OCI-LY3 (cell line): ENCODE measurements at regions not wholly inside any gene's neighbourhood (a gene's known extent, or its start where the extent isn't known, plus 50 kb on each side); places are given as distances from the start of the nearest gene placed in this dataset.
"Not testable (repeated sequence)": the region's sequence is repeated elsewhere in the genome, so short reads cannot be mapped to it uniquely, and the experiment has no call there.

Experiments
- H2AFZ ChIP-seq: fragments of 200-600, 300-600 bp; shearing (Covaris generic); 2 replicates; pipeline ENCODE4 v1.6.0; 2014; ENCODE audit warnings: antibody characterized with exemption, low read depth, low read length
- H3K27ac ChIP-seq: fragments of 200-600, 300-600 bp; sonication (generic); 2 replicates; pipeline ENCODE4 v1.5.1; 2014; ENCODE audit warnings: mild to moderate bottlenecking, low read length, moderate library complexity, mixed read lengths
- H3K27me3 ChIP-seq: fragments of 200-600, 300-600 bp; sonication (generic); 2 replicates; pipeline ENCODE4 v1.6.1; 2014; ENCODE audit warnings: low read depth, low read length, mixed read lengths
- H3K36me3 ChIP-seq: fragments of 200-600, 300-600 bp; sonication (generic); replicated peaks from 2 replicates; pipeline ENCODE3; 2014; ENCODE audit warnings: low read depth, low read length, mixed read lengths
- H3K4me1 ChIP-seq: fragments of 300-600, 200-600 bp; sonication (generic); 2 replicates; pipeline ENCODE4 v1.6.1; 2014; ENCODE audit warnings: low read length, mixed read lengths
- H3K4me2 ChIP-seq: fragments of 200-600, 300-600 bp; sonication (generic); 2 replicates; pipeline ENCODE4 v1.6.1; 2014; ENCODE audit warnings: low read length, mixed read lengths
- H3K4me3 ChIP-seq: fragments of 300-600, 200-600 bp; sonication (generic); 2 replicates; pipeline ENCODE4 v1.5.1; 2014; ENCODE audit warnings: antibody characterized with exemption, mild to moderate bottlenecking, low read length, moderate library complexity
- H3K79me2 ChIP-seq: fragments of 300-600, 200-600 bp; shearing (Covaris generic); 2 replicates; pipeline ENCODE4 v1.6.1; 2014; ENCODE audit warnings: mild to moderate bottlenecking, low read length, mixed read lengths
- H3K9ac ChIP-seq: fragments of 300-600, 200-600 bp; shearing (Covaris generic); 2 replicates; pipeline ENCODE4 v1.6.0; 2014; ENCODE audit warnings: mild to moderate bottlenecking, low read length, moderate library complexity
- H3K9me3 ChIP-seq: fragments of 200-600, 300-600 bp; shearing (Covaris generic); 2 replicates; pipeline ENCODE4 v1.6.1; 2014; ENCODE audit warnings: low read length, mixed read lengths; ENCODE audit not compliant: insufficient read depth
- H4K20me1 ChIP-seq: fragments of 200-600, 300-600 bp; sonication (generic); 2 replicates; pipeline ENCODE4 v1.6.1; 2016; ENCODE audit warnings: low read length, mixed read lengths; ENCODE audit not compliant: insufficient read depth
- EZH2phosphoT487 ChIP-seq: fragments of 200-600 bp; shearing (Covaris generic); IDR thresholded peaks from 2 replicates; pipeline ENCODE4 v1.6.1; 2018; ENCODE audit warnings: antibody characterized with exemption, mixed run types, low read depth
- TF ChIP-seq, protein P1 (sequence below): fragments of 200-600, 300-600 bp; sonication (generic); IDR thresholded peaks from 2 replicates; pipeline ENCODE4 v1.5.1; 2014; ENCODE audit warnings: antibody characterized with exemption, low read length, low read depth

DNA sequence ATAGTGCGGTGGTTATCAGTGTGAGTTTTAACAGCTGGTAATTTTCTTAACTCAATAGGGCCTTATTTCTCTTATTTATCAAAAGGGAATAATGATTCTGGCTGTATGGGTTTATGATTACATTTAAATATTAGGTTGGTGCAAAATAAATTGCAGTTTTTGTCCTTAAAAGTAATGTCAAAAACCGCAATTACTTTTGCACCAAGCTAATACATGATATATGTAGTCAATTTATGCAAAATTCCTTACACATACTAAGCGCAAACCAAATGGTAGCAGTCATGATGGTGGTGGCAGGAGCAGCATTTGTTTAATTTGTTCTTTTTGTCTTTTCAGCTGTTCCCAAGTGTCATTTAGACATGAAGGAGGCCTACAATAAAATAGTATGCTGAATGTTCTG lies 1777.1 kb downstream of the OLFM4 start:
- Histone ChIP-seq H3K27ac (no peak overlapping the region), H3K27me3 (no peaks in the 10 kb centered on the region), H3K9ac (no peak overlapping the region), H3K4me1 (no peaks in the 10 kb centered on the region), H3K4me3 (no peak overlapping the region), H3K4me2 (no peak overlapping the region), H4K20me1 (no peaks in the 10 kb centered on the region), H3K79me2 (no peaks in the 10 kb centered on the region), H2AFZ (no peak overlapping the region), H3K9me3 (no peaks in the 10 kb centered on the region), H3K36me3 (no peaks in the 10 kb centered on the region)
- TF ChIP-seq, protein P1, sequence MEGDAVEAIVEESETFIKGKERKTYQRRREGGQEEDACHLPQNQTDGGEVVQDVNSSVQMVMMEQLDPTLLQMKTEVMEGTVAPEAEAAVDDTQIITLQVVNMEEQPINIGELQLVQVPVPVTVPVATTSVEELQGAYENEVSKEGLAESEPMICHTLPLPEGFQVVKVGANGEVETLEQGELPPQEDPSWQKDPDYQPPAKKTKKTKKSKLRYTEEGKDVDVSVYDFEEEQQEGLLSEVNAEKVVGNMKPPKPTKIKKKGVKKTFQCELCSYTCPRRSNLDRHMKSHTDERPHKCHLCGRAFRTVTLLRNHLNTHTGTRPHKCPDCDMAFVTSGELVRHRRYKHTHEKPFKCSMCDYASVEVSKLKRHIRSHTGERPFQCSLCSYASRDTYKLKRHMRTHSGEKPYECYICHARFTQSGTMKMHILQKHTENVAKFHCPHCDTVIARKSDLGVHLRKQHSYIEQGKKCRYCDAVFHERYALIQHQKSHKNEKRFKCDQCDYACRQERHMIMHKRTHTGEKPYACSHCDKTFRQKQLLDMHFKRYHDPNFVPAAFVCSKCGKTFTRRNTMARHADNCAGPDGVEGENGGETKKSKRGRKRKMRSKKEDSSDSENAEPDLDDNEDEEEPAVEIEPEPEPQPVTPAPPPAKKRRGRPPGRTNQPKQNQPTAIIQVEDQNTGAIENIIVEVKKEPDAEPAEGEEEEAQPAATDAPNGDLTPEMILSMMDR, result no peak
- TF ChIP-seq EZH2phosphoT487, result no peak

DNA sequence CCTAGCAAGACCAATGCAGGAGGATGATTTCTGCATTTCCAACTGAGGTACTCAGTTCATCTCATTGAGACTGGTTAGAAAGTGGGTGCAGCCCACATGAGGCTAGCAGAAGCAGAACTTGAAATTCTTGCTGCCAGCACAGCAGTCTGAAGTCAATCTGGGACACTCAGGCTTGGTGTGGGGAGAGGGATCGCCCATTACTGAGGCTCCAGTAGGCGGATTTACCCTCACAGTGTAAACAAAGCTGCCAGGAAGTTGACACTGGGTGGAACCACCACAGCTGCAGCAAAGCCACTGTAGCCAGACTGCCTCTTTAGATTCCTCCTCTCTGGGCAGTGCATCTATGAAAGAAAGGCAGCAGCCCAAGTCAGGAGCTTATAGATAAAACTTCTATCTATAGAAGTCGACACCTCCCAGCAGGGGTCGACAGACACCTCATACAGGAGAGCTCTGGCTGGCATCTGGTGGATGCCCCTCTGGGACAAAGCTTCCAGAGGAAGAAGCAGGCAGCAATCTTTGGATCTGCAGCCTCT lies 1793.4 kb downstream of the OLFM4 start:
- not testable (repeated sequence) for H4K20me1 ChIP-seq, H3K9me3 ChIP-seq, H3K4me2 ChIP-seq, H3K36me3 ChIP-seq, H3K27ac ChIP-seq, H3K4me3 ChIP-seq, H3K4me1 ChIP-seq, H2AFZ ChIP-seq, H3K79me2 ChIP-seq, H3K9ac ChIP-seq, H3K27me3 ChIP-seq
- TF ChIP-seq, protein P1, result 0 out of 2 replicates have a peak, but pooled peaks have one; percentile 6

DNA sequence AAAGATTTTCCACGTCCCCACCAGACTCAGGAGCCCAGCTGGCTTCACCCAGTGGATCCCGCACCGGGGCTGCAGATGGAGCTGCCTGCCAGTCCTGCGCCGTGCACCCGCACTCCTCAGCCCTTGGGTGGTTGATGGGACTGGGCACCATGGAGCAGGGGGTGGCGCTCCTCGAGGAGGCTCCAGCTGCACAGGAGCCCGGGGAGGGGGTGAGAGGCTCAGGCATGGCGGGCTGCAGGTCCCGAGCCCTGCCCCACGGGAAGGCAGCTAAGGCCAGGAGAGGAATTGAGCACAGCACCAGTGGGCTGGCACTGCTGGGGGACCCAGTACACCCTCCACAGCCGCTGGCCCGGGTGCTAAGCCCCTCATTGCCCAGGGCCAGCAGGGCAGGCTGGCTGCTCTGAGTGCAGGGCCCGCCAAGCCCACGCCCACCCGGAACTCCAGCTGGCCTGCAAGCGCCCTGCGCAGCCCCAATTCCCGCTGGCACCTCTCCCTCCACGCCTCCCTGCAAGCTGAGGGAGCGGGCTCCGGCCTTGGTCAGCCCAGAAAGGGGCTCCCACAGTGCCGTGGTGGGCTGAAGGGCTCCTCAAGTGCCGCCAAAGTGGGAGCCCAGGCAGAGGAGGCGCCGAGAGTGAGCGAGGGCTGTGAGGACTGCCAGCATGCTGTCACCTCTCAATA lies 1800.9 kb downstream of the OLFM4 start:
- not testable (repeated sequence) for H3K4me1 ChIP-seq, H3K79me2 ChIP-seq, H3K27ac ChIP-seq, H4K20me1 ChIP-seq, H3K36me3 ChIP-seq, H3K9ac ChIP-seq, H2AFZ ChIP-seq, H3K9me3 ChIP-seq, H3K4me2 ChIP-seq, H3K27me3 ChIP-seq, H3K4me3 ChIP-seq

DNA sequence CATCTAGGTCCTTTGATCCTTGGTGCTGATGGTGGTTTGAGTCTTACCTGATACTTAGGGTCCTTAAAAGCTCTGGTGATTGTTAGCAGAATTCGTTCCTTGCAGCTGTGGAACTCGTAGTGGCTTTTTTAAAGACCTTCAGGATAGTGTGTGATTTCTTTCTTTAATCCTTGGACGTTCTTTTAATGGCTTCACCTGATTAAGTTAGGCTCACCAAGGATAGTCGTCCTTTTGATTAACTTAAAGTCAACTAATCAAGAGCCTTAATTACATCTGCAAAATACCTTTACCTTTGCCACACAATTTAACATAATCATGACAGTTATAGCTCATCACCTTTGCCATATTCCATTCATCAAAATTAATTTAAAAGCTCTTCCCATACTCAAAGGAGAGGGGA lies 1807.7 kb downstream of the OLFM4 start:
- H3K36me3 ChIP-seq, result no peaks in the 10 kb centered on the region
- H3K4me1 ChIP-seq, result no peaks in the 10 kb centered on the region
- H3K27me3 ChIP-seq, result no peaks in the 10 kb centered on the region
- no peaks in the 10 kb centered on the region for H4K20me1 ChIP-seq
- H2AFZ ChIP-seq, result no peak overlapping the region
- no peaks in the 10 kb centered on the region for H3K79me2 ChIP-seq
- H3K9ac ChIP-seq, result no peak overlapping the region
- H3K9me3 ChIP-seq, result no peaks in the 10 kb centered on the region
- no peak overlapping the region for H3K27ac ChIP-seq
- no peak overlapping the region for H3K4me3 ChIP-seq
- H3K4me2 ChIP-seq, result no peak overlapping the region
- TF ChIP-seq EZH2phosphoT487, result no peak
- TF ChIP-seq, protein P1, result no peak

DNA sequence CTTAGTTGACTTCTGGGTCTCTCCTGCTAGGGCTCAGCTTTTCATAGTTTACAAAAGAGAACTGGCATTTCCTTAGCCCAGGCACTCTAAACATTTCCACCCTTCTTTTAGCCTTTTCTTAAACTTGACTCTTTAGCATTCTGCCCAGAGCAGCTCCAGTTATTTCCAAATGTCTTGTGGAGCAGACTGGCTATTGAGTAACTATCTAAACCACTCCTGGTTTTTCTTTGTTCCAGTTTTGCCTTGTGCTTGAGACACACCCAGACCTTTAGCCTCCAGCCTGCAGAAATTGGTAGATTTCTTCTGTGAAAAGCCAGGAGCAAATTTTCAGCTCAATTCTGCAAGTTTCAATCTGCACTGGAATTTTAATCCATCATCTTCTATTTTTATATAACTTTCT lies 1813.1 kb downstream of the OLFM4 start:
- Histone ChIP-seq H3K4me1 (no peaks in the 10 kb centered on the region), H3K79me2 (no peaks in the 10 kb centered on the region), H3K4me3 (no peak overlapping the region), H3K4me2 (no peak overlapping the region), H3K9me3 (no peaks in the 10 kb centered on the region), H3K27ac (no peak overlapping the region), H3K27me3 (no peaks in the 10 kb centered on the region), H3K9ac (no peak overlapping the region), H3K36me3 (no peaks in the 10 kb centered on the region), H2AFZ (no peak overlapping the region), H4K20me1 (no peaks in the 10 kb centered on the region)
- TF ChIP-seq EZH2phosphoT487, result no peak
- TF ChIP-seq, protein P1, result no peak
